Stomach (tissue), 8 donors: ENCODE measurements at regions not wholly inside any gene's neighbourhood (a gene's known extent, or its start where the extent isn't known, plus 50 kb on each side); places are given as distances from the start of the nearest gene placed in this dataset.
"Not testable (repeated sequence)": the region's sequence is repeated elsewhere in the genome, so short reads cannot be mapped to it uniquely, and the experiment has no call there.

ENCODE experiments used
- DNase-seq, 2 donors: peaks; one replicate each; pipeline versions ENCODE4 v3.0.0 to v3.0.0-alpha.2; 2013 to 2019
- H3K27ac ChIP-seq, 5 donors: fragments of 200-600 bp in 4 of 5; sonication (generic) in 4 of 5; one replicate each; pipeline ENCODE4 v1.5.1; 2013 to 2019; ENCODE audit warnings: mild to moderate bottlenecking in 1 of 5, moderate library complexity in 1 of 5
- H3K27me3 ChIP-seq, 3 donors: fragments of 200-600 bp; sonication (generic); one replicate each; pipeline ENCODE4 v1.5.1; 2017 to 2019; ENCODE audit warnings: mixed run types in 1 of 3
- H3K36me3 ChIP-seq, 4 donors: fragments of 200-600 bp; sonication (generic); 1 replicate in 3 of 4; 2 replicates in 1 of 4; pipeline ENCODE4 v1.5.1; 2016 to 2019
- H3K4me1 ChIP-seq, 4 donors: fragments of 200-600 bp; sonication (generic); one replicate each; pipeline ENCODE4 v1.5.1; 2016 to 2019
- H3K4me3 ChIP-seq, 4 donors: fragments of 200-600 bp; sonication (generic) in 3 of 4; one replicate each; pipeline ENCODE4 v1.5.1; 2016 to 2019; ENCODE audit warnings: mild to moderate bottlenecking in 1 of 4
- H3K9me3 ChIP-seq, 4 donors: fragments of 200-600 bp; sonication (generic); one replicate each; pipeline ENCODE4 v1.5.1; 2016 to 2019
- WGBS, 5 donors: extraction: QIAGEN DNeasy Blood & Tissue Kit in 3 of 5; methylation state at CpG; one replicate each; pipeline versions ENCODE4 v1.1.5 to v1.1.7; 2013 to 2018; 5-methylcytosine and 5-hydroxymethylcytosine counted together
- intact Hi-C: fragments of 100-400 bp; cut with DNase I; formaldehyde crosslinking; loops from one replicate; pipeline ENCODE4 v1.15.1; 2023; ENCODE audit warnings: low total_unique reads
- small RNA-seq, 4 donors: library from RNA; depleted of rRNA; stranded (forward); fragments of <200 nt; gene quantifications; one replicate each; pipeline ENCODE3, GENCODE V24; 2016
- donor health status: healthy with polysubstance abuse.
- donor health status: Bipolar disorder and iron deficiency.
- donor health status: healthy.

DNA sequence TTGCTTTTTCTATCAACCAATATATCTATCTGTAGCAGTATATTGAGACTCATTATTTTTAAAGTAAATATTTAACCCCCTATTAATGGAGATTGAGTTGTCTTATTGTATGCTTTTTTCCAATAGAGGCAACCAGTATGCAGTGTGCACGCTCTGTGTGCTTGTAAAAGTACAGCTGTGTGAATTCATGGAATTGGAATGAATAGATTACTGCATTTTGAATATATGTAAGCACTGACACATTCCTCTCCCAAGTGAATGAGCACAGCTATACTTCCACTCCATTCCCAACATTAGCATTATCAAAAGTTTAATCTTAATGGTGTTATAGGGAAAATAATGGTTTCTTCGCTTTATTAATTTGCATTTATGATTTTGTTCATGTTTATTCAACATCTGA lies 81.6 kb upstream of the HSFY2 start:
- intact Hi-C loops, H3K36me3 ChIP-seq, H3K27me3 ChIP-seq, H3K4me1 ChIP-seq, DNase-seq, H3K4me3 ChIP-seq, H3K9me3 ChIP-seq, H3K27ac ChIP-seq: not testable (repeated sequence)
- no CpG with 5 or more reads among the region's 2 CpGs for WGBS, 5 donors

DNA sequence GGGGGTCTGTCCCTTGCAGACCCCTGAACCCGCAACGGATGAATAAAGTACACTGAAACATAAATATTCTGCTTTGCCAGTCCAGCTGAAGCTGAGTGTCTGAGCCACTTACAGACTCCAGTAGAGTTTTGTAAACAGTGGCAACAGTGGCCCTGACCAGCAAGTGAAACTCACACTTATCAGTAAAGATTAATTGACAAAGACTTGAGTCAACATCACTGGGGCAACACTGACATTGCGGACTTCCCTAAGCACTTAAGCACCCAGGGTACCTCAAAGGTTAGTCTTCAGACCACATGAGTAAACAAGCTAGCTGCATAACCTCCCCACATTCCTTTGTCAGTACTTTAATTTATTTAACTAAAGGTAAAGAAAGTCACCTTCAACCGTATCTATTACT lies 79.8 kb upstream of the HSFY2 start:
- intact Hi-C loops = not testable (repeated sequence)

DNA sequence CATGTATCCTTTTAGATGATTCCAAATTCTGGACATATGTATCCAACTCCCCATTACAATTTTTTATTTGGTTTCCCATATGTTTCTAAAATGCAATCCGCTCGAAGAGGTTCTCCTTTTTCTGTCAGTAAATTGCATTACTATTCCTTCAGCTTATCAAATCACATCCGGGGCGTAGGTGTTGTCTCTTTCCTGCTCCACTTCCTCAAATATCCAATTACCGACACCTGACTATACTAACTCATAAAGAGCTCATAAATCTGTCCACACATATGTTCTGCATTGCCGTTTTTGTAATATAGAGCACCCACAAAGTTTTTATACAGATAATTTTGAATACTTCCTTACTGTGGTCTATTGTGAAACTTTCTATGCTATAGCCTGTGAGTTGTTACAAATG lies 63.1 kb upstream of the HSFY2 start:
- H3K4me1 ChIP-seq, H3K27me3 ChIP-seq, H3K4me3 ChIP-seq, intact Hi-C loops, DNase-seq, H3K36me3 ChIP-seq, H3K27ac ChIP-seq, H3K9me3 ChIP-seq: not testable (repeated sequence)
- no CpG with 5 or more reads among the region's 6 CpGs for WGBS, 5 donors

More for the DNA sequence above, 79.8 kb upstream of the HSFY2 start:
- not testable (repeated sequence) for H3K27me3 ChIP-seq, DNase-seq, H3K4me3 ChIP-seq, H3K27ac ChIP-seq, H3K9me3 ChIP-seq, H3K36me3 ChIP-seq, H3K4me1 ChIP-seq
- WGBS, 5 donors = no CpG with 5 or more reads among the region's 4 CpGs

Small RNA genes in the stretch of these regions (small RNA-seq; reads per million reads assigned to genes)
- gene CD24P4 (0 reads per million in 4 donors), gene MTCYBP2 (0 reads per million in 4 donors), gene RNU6-255P (0 reads per million in 4 donors)
